GM18502 (cell line): ENCODE measurements at regions not wholly inside any gene's neighbourhood (a gene's known extent, or its start where the extent isn't known, plus 50 kb on each side); places are given as distances from the start of the nearest gene placed in this dataset.
"Not testable (repeated sequence)": the region's sequence is repeated elsewhere in the genome, so short reads cannot be mapped to it uniquely, and the experiment has no call there.

Experiments used
- ATAC-seq: cut with Tn5 transposase; IDR thresholded peaks from one replicate; pipeline ENCODE4 v1.9.1; 2021; ENCODE audit warnings: mild to moderate bottlenecking; ENCODE audit not compliant: unreplicated experiment, poor library complexity

DNA sequence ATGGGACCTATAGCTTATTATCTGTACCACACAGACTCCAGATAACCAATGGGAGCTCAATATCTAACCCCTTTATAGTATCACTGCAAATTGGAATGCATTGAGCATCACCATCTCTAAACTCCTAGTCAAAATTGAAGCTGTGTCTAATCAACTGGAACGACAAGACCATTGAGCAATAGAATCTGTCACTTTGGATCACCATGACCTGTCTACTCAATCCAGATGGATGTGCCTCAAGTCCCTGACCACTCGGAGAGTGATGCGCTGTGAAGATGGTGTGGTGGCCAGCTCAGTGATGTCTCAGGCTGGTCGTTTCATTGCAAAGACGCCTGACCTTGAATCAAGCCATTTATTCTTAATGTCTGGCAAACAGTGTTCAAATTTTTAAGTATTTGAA, 160.5 kb downstream of the SEMA6D start:
- ATAC-seq = no peak

DNA sequence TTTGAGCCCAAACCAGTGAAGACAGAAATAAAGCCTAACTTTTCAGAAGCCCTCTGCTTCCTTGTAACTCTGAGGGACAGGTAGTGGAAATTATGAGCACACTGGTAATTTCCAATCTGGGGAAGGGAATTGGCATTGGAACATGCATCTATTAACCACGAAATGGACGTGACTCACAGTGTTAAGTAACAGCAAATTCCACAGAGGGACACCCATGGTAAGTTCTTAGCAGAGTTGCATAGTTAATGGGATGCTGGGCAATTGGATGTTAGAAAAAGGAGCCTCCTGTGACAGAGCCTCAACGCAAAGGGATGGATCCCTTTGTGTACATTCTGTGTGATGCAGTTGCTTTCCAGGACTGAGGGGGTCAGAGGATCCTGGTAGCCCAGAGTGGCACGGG, 168.6 kb downstream of the SEMA6D start:
- ATAC-seq = no peak

DNA sequence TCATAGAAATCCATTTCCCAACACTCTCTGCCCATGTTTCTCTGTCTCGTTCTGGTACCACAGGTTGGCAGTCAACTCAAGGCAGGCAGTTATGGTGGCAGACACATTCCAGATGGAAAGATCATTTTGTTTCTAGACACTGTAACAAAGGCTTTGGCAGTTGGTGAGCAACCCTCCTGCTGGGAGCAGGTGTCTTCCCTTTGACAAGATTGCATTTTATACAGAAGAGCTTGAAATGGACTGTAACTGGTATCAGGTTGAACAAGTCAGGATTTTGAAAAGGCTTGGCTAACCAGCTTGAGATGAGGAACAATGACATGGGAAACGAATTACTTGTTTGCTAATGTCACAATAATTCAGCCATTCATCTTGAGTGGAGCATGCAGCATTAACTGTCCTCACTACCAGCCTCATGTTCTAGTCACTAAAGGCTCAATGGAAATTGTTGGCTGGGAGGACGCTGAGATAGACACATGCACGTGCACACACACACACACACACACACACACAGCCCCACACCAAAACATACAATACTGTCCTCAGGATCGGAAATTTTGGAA, 170.0 kb downstream of the SEMA6D start:
- no peak for ATAC-seq

DNA sequence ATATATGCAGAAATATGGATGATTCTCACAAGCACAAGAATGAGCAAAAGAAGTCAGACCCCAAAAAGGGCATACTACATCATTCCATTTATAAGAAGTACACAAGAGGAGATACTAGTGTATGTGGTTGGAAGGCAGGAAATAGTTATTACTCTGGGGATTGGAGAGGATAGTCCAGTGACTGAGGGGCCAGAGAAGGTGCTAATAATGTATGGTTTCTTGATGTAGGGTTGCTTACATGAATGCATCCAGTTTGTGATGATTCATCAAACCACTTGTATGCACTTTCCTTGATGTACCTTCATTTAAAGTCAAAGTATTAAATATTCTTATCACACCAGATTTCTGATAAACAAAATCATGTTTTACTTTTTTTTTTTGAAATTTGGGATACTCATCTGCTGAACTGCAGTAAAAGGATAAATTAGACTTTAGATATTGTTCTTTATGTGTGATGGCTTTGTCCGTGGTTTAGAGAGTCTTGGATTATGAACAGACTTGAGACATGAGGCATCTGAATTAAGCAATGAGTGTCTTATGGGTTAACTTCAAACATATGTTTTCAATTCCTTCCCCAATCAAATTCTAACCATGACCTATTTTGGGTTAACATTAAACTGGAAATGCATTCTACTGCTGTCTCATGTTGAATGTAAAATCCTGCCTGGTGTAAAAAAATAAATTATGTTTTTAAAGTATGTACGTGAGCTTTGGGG, 171.2 kb downstream of the SEMA6D start:
- no peak for ATAC-seq

GRCh38 chr15:47890397-47891150, 173.3 kb downstream of the SEMA6D start:
- no peak for ATAC-seq

DNA sequence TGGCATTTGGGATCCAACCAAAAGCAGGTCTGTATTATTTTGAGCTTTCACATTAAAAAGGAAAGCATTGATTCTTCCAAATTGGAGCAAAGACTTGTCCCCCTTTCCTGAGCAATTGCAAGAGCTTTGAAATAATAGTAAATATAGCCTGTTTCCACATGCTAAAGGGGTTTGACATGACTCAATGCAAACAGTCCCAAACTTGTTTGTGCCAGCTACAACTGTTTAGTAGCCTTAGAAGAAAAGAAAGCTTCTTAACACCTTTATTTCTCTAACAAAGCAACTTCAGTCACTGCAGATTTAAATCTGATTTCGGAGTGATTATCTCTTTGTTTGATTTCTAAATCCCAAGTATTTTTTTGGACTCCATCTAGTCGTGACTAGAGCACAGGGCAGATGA, 180.2 kb downstream of the SEMA6D start:
- no peak for ATAC-seq

GRCh38 chr15:47900751-47901150, 183.4 kb downstream of the SEMA6D start:
- no peak for ATAC-seq

GRCh38 chr15:47903368-47903767, 186.1 kb downstream of the SEMA6D start:
- ATAC-seq = no peak

DNA sequence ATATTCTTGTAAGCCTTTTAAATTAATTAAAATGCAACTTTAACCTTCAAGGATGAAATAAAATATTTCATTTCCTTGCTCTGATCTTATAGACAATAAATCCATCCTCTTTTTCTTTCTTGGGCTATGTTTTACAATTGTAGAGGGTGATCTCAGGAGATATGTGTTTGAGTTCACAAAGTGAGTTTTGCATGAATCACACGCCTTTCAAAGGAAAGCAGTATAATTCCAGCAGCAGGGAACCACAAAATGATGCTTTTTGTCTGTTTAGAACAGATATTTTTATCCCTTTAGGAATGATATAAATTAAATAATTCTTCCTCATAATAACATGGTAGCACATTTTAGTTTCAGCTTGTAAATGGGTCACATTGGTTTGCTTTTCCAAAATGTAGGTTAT, 191.2 kb downstream of the SEMA6D start:
- no peak for ATAC-seq

GRCh38 chr15:47908950-47909670, 191.8 kb downstream of the SEMA6D start:
- no peak for ATAC-seq

- not testable (repeated sequence) for ATAC-seq
These were observed 195.6 kb downstream of the SEMA6D start for GRCh38 chr15:47912910-47913309.

- ATAC-seq = no peak
These were observed 200.6 kb downstream of the SEMA6D start for GRCh38 chr15:47917881-47918280.

DNA sequence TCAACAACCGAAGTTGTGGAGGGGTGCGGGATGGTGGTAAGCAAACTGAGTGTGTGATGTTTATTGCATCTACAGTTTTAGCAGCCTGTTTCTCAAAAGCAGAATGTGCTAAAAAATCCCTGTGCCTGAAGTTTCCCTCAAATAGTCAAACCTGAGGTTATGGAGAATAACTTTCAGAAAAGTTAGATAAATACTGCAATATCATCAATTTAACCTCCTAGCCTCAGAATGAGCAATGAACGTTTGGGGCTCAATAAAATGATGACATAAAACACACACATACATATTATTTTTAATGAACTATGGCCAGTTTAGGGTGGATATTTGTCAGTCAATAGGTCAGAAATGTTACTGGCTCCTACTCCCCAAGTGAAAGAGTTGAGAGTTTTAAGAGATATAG, 201.6 kb downstream of the SEMA6D start:
- ATAC-seq = no peak

- no peak for ATAC-seq
These were observed 196.4 kb upstream of the SLC24A5 start for GRCh38 chr15:47924381-47924780.

DNA sequence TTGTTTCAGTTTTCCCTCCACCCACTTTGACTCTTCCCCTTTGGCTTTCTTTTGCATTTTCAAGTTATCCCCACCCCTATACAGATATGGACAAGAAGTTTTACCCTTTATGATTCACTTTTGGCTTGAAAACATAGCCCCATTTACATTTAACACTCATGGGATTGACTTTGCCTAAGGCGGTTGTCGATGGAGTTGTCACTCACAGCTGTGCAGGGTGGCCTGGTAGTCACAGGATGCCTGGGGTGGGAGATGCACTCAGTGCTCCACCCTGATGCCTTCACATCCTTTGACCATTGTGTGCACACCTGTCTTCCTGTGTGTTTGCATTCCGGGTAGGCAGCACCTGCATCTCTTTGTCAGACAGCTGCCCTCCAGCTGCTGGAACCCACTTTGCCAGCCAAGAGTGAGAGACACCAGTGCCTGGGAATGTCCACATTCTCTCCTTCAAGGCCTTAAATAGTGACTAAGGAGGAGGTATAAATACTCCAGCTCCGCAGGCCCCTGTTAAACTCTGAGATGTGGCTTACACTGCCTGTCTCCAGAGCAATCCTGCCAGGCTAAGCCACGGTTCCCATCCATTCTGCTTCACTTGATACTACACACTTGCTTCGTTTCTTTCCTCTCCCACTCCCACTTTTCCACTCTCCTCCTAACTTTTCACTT, 191.5 kb upstream of the SLC24A5 start:
- no peak for ATAC-seq

DNA sequence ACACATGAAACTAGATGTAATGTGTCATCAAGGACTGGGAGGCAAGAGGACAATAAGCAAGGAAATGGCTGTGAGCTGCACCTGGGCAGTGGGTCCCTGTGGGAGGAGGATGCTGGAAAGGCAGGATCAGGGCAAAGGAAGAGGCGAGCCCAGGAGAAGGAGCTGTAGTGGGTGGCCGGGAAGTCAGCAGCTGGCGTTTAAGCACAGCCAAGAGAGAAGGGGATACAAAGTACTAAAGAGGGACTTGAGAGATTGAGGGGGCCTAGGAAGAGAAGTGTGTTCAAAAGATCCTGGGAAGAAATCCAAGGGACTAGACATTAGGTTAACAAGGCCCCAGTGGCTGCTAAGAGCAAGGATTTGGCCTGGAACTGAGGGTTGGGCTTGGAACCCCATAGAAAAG, 188.5 kb upstream of the SLC24A5 start:
- ATAC-seq = no peak

DNA sequence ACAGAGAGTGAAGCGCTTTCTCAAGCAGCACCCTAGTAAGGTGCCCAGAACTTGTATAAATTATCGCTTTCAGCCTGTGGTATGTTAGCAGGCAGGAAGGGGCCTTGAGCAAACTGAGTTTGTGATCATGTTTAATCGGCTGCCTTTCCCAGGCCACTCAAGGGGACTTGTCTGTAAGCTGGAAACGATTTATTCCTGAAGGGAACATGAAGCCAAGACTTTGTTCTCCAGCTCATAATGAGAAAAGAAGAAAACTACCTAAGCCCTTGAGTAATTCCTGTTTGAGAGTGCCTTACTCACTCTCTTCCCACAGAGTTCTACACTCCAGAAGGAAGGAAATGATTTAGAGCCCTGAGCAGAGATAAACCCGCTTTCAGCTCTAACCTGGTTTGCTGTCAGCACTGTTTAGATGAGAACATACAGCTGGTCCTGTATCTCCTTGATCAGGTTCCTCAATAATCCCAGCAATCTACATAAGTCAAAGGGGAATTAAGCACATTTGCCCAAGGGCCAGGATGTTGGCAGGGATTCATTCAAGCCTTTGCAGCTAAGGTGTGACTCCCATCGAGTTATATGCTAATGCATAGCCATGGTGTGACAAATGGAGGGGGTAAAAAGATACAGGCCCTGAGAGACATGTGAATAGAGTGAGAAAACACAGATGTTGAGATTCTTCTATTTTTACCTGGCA, 187.7 kb upstream of the SLC24A5 start:
- no peak for ATAC-seq

DNA sequence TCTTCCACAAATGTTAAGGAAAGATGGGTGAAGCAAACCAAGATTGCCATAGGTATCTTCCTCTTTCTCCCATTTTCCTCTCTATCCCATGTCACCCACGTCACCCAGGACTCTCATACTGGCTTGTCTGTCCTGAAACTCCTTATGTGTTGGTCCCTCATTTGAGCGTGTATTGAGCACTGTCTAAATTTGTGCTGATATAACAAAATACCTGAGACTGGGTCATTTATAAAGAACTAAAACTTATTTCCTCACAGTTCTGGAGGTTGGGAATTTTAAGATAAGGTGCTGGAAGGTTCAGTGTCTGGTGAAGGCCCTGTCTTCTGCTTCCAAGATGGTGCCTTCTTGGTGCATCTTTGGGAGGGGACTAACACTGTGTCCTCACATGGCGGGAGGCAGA, 186.9 kb upstream of the SLC24A5 start:
- no peak for ATAC-seq

DNA sequence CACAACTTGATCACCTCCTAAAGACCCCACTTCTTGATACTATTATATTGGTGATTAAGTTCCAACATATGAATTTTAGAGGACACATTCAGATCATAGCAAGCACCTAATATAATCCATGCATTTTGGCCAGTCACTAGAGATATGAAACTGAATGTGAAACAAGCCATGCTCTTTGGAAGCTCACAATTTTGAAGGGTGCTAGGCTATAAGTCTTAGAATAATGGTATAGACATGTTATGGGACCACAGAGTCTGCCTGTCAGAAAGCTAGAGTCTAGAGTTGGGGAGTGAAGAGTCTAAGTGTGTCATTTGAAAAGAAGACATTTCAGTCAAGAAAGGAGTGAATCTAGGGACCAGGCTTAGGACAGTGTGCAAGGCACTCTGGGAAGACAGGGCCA, 186.4 kb upstream of the SLC24A5 start:
- ATAC-seq = no peak

DNA sequence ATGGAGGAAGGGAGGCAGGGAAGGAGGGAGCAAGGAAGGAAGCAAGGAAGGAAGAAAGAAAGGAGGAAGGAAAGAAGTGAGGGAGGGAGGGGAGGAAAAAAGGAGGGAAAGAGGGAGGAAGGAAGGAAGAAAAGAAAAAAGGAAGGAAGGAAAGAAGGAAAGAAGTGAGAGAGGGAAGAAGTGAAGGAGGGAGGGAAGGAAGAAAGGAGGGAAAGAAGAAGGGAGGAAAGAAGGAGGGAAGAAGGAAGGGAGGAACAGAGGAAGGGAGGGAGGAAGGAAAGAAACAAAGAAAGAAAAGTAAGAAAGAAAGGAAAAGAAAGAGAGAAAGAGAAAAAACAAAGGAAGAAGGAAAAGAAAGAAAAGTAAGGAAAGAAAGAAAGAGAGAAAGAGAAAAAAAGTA, 183.0 kb upstream of the SLC24A5 start:
- no peak for ATAC-seq
